ENCODE measurements at regions not wholly inside any gene's neighbourhood (a gene's known extent, or its start where the extent isn't known, plus 50 kb on each side); places are given as distances from the start of the nearest gene placed in this dataset.

GRCh38 chr7:45983720-45984255 lies 62.7 kb upstream of the IGFBP3 start:
- BruUV-seq (replicated peaks): no TSS peak

More at GRCh38 chr7:45983720-45984255, 62.7 kb upstream of the IGFBP3 start:
- H3K27me3 ChIP-seq (replicated peaks in 1 of 2; ENCODE audit: control insufficient read depth in 2 of 2, insufficient read depth in 2 of 2, low read length in 1 of 2): no peaks in the 10 kb centered on the region
- CTCF ChIA-PET: interaction anchor here (0.9 to 4.5 kb wide), 6 partner anchors 11 to 368 kb away, joined by 3 to 18 read pairs (median 4); no protein-coding TSS in a partner anchor
- no peak overlapping the region for H2AFZ ChIP-seq (ENCODE audit: control insufficient read depth, low read depth, low read length)
- FAIRE-seq: no peak
- H3K4me1 ChIP-seq (ENCODE audit: control insufficient read depth, insufficient read depth, low read length): no peaks in the 10 kb centered on the region
- no peak for DNase-seq (ENCODE audit: low read depth, low spot score)
- TF ChIP-seq ELK1 (IDR thresholded peaks at IDR 0.05; ENCODE audit: low read depth, low read length): no peak
- no peak for TF ChIP-seq RB1 (IDR thresholded peaks at IDR 0.05; ENCODE audit: borderline replicate concordance)
- TF ChIP-seq IKZF2 (IDR thresholded peaks at IDR 0.05): no peak
- TF ChIP-seq E2F4 (IDR thresholded peaks at IDR 0.05; ENCODE audit: low read depth, low read length): no peak
- no peak for TF ChIP-seq POLR2AphosphoS5 (IDR thresholded peaks at IDR 0.05; ENCODE audit: low read length)
- no peak for TF ChIP-seq SMC3 (IDR thresholded peaks at IDR 0.05; ENCODE audit: borderline replicate concordance, low read length)
- TF ChIP-seq BHLHE40 (IDR thresholded peaks at IDR 0.05; ENCODE audit: borderline replicate concordance in 1 of 2, low read depth in 2 of 2, low read length in 1 of 2): no peak
- TF ChIP-seq USF1 (IDR thresholded peaks at IDR 0.05; ENCODE audit: borderline replicate concordance, extremely low read length, insufficient read depth, low read depth, low read length): no peak
- no peak for TF ChIP-seq ZBTB40 (IDR thresholded peaks at IDR 0.05; ENCODE audit: borderline replicate concordance)
- no peak for ATAC-seq
- H3K9me3 ChIP-seq (replicated peaks; ENCODE audit: control insufficient read depth, insufficient read depth, low read length): no peaks in the 10 kb centered on the region; the same call in 2 of the 3 replicates
- H3K9ac ChIP-seq (ENCODE audit: control insufficient read depth, insufficient read depth, low read length): no peak overlapping the region
- intact Hi-C loops (cut with micrococcal nuclease; ENCODE audit: unreplicated experiment): no loop called here
- H3K79me2 ChIP-seq (ENCODE audit: control insufficient read depth, insufficient read depth, low read length): no peaks in the 10 kb centered on the region
- no peak overlapping the region for H3K4me3 ChIP-seq
- SMC1A ChIA-PET (ENCODE audit: uncharacterized antibody, unreplicated experiment): interaction anchor here (0.8 to 4.3 kb wide), 11 partner anchors 9 to 374 kb away, joined by 3 to 29 read pairs (median 4); no protein-coding TSS in a partner anchor
- POLR2A ChIA-PET: interaction anchor here (0.9 kb wide), 1 partner anchor 8 kb away, joined by 3 read pairs; no protein-coding TSS in a partner anchor
- H3K27ac ChIP-seq (ENCODE audit: control insufficient read depth, insufficient read depth): no peak overlapping the region
- RAD21 ChIA-PET (ENCODE audit: unreplicated experiment): interaction anchor here (0.6 to 2.0 kb wide), 9 partner anchors 12 to 368 kb away, joined by 3 to 10 read pairs (median 4); no protein-coding TSS in a partner anchor
- no peaks in the 10 kb centered on the region for H4K20me1 ChIP-seq (ENCODE audit: control insufficient read depth, insufficient read depth)
- WGBS (ENCODE audit: insufficient coverage, insufficient replicate concordance, low lambda C conversion rate, missing lambda C conversion rate): under 1% methylated on average over 6 of the region's 6 CpGs
- no peak overlapping the region for H3K4me2 ChIP-seq (ENCODE audit: control insufficient read depth, insufficient read depth)
- in situ Hi-C loops (cut with MboI): no loop called here
- no peaks in the 10 kb centered on the region for H3K36me3 ChIP-seq (ENCODE audit: control insufficient read depth in 2 of 2, insufficient read depth in 2 of 2, low read length in 1 of 2)
